ENCODE measurements at regions not wholly inside any gene's neighbourhood (a gene's known extent, or its start where the extent isn't known, plus 50 kb on each side); places are given as distances from the start of the nearest gene placed in this dataset.

DNA sequence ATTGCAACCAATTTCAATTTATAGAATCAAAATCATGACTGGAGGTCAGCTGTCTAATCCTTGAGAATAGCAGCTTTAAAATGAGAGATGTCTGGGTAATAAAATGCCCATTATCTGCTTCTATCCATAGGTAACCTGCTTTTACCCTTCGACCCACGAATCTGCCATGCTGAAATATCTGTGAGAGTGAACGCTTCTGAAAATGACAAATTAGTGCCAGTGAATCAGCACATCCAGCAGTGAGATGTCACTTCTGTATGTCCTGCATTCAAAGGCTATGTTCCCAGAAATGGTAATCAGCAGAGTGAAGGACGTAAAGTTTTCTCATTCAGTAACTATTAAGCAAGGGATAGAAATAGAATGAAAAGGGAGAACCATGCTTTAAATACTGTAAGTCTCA, 532.4 kb upstream of the ITGA1 start:
- Histone ChIP-seq H3K27ac (ENCODE audit: low read depth, low read length) (no peak overlapping the region), H3K79me2 (ENCODE audit: control insufficient read depth, low read length) (no peaks in the 10 kb centered on the region), H4K20me1 (ENCODE audit: control insufficient read depth, insufficient read depth, low read depth, low read length) (no peaks in the 10 kb centered on the region), H3K27me3 (ENCODE audit: control insufficient read depth, low read length) (no peaks in the 10 kb centered on the region), H3K9me3 (ENCODE audit: control insufficient read depth, insufficient read depth, low read length) (no peaks in the 10 kb centered on the region), H3F3A (ENCODE audit: control insufficient read depth, insufficient read depth) (no peaks in the 10 kb centered on the region), H3K36me3 (ENCODE audit: control insufficient read depth, low read length) (no peaks in the 10 kb centered on the region), H3K4me3 (ENCODE audit: low read length) (no peak overlapping the region), H3K9me2 (replicated peaks; ENCODE audit: control insufficient read depth, low read length) (no peaks in the 10 kb centered on the region), H3K4me2 (ENCODE audit: low read length) (no peak overlapping the region), H3K4me1 (ENCODE audit: control insufficient read depth, low read length) (no peaks in the 10 kb centered on the region)
- no peak for TF ChIP-seq CTCF (IDR thresholded peaks at IDR 0.05; ENCODE audit: low read depth, low read length, poor library complexity, severe bottlenecking)

DNA sequence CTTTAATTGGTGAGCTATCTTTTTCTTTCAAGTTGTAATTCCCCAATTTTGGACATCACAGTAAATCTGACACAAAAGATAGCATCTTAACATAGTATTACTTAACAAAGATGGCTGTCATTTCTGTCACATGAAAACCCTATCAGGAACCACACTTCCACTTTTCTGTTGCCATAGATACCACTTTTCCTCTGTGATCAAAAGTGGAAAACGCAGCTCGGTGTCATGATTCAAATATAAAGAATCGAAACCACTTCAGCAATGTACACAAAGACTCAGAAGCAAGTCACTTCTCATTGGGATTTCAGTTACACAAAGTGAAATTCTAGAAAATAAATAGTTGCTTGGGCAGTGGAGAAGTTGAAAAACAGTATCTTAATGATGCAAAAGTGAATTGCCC, 524.9 kb upstream of the ITGA1 start:
- H3K27me3 ChIP-seq (ENCODE audit: control insufficient read depth, low read length): no peaks in the 10 kb centered on the region
- H3K4me3 ChIP-seq (ENCODE audit: low read length): no peak overlapping the region
- no peaks in the 10 kb centered on the region for H3K4me1 ChIP-seq (ENCODE audit: control insufficient read depth, low read length)
- H3K9me2 ChIP-seq (replicated peaks; ENCODE audit: control insufficient read depth, low read length): no peaks in the 10 kb centered on the region
- H4K20me1 ChIP-seq (ENCODE audit: control insufficient read depth, insufficient read depth, low read depth, low read length): no peaks in the 10 kb centered on the region
- H3K9me3 ChIP-seq (ENCODE audit: control insufficient read depth, insufficient read depth, low read length): no peaks in the 10 kb centered on the region
- H3K36me3 ChIP-seq (ENCODE audit: control insufficient read depth, low read length): no peaks in the 10 kb centered on the region
- no peak overlapping the region for H3K27ac ChIP-seq (ENCODE audit: low read depth, low read length)
- no peak for TF ChIP-seq CTCF (IDR thresholded peaks at IDR 0.05; ENCODE audit: low read depth, low read length, poor library complexity, severe bottlenecking)
- no peak for TF ChIP-seq EZH2phosphoT487 (IDR thresholded peaks at IDR 0.05; ENCODE audit: borderline replicate concordance, low read length)
- H3K4me2 ChIP-seq (ENCODE audit: low read length): no peak overlapping the region
- no peaks in the 10 kb centered on the region for H3K79me2 ChIP-seq (ENCODE audit: control insufficient read depth, low read length)
- no peaks in the 10 kb centered on the region for H3F3A ChIP-seq (ENCODE audit: control insufficient read depth, insufficient read depth)

DNA sequence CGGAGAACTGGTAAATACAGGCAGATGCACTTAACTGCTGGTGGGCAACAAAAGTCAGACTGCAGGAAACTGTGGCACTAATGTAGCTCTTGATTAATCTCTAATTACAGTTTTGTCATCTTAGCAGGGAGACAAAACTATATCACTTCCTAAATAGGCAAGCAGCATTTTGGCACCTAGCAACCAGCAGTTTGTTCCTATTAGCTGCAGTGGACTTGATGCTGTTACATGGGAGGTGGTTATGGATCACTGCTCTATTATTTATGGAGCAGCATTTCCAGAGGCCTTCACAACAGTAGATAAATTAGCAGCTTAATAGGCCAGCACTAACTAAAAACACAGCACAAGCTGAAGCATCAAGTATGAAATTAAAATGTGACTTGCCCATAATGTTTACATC, 518.3 kb upstream of the ITGA1 start:
- Histone ChIP-seq H3K9me2 (replicated peaks; ENCODE audit: control insufficient read depth, low read length) (no peaks in the 10 kb centered on the region), H3K4me3 (ENCODE audit: low read length) (no peak overlapping the region), H3F3A (ENCODE audit: control insufficient read depth, insufficient read depth) (no peaks in the 10 kb centered on the region), H3K36me3 (ENCODE audit: control insufficient read depth, low read length) (no peaks in the 10 kb centered on the region), H3K27me3 (ENCODE audit: control insufficient read depth, low read length) (no peaks in the 10 kb centered on the region), H3K79me2 (ENCODE audit: control insufficient read depth, low read length) (no peaks in the 10 kb centered on the region), H3K27ac (ENCODE audit: low read depth, low read length) (no peak overlapping the region), H3K4me2 (ENCODE audit: low read length) (no peak overlapping the region), H3K4me1 (ENCODE audit: control insufficient read depth, low read length) (no peaks in the 10 kb centered on the region), H3K9me3 (ENCODE audit: control insufficient read depth, insufficient read depth, low read length) (no peaks in the 10 kb centered on the region), H4K20me1 (ENCODE audit: control insufficient read depth, insufficient read depth, low read depth, low read length) (no peaks in the 10 kb centered on the region)
- TF ChIP-seq CTCF (IDR thresholded peaks at IDR 0.05; ENCODE audit: low read depth, low read length, poor library complexity, severe bottlenecking) (no peak), EZH2phosphoT487 (IDR thresholded peaks at IDR 0.05; ENCODE audit: borderline replicate concordance, low read length) (no peak)

DNA sequence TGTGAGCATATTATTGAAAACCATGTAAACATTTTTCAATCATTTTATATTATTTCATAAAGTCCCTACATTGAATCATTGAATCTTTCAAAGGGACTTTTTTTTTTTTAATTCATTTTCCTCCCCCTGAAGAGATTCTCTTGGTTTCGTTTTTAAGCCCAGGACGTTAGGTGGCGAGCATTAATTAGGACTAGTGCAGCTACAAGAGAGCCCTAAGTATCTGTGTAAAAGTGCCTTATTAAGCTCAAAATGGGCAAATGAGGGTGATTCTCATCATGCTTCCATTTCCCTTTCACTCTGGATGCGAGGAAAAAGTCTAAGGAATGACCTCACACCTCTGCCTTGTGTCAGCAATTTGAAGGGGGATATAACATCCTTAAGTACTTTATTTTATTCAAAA, 517.9 kb upstream of the ITGA1 start:
- no peaks in the 10 kb centered on the region for H3K79me2 ChIP-seq (ENCODE audit: control insufficient read depth, low read length)
- H3K4me1 ChIP-seq (ENCODE audit: control insufficient read depth, low read length): no peaks in the 10 kb centered on the region
- H4K20me1 ChIP-seq (ENCODE audit: control insufficient read depth, insufficient read depth, low read depth, low read length): no peaks in the 10 kb centered on the region
- H3K27ac ChIP-seq (ENCODE audit: low read depth, low read length): no peak overlapping the region
- no peaks in the 10 kb centered on the region for H3K36me3 ChIP-seq (ENCODE audit: control insufficient read depth, low read length)
- H3F3A ChIP-seq (ENCODE audit: control insufficient read depth, insufficient read depth): no peaks in the 10 kb centered on the region
- H3K4me2 ChIP-seq (ENCODE audit: low read length): no peak overlapping the region
- H3K9me3 ChIP-seq (ENCODE audit: control insufficient read depth, insufficient read depth, low read length): no peaks in the 10 kb centered on the region
- TF ChIP-seq EZH2phosphoT487 (IDR thresholded peaks at IDR 0.05; ENCODE audit: borderline replicate concordance, low read length): no peak
- H3K27me3 ChIP-seq (ENCODE audit: control insufficient read depth, low read length): no peaks in the 10 kb centered on the region
- H3K9me2 ChIP-seq (replicated peaks; ENCODE audit: control insufficient read depth, low read length): no peaks in the 10 kb centered on the region
- no peak overlapping the region for H3K4me3 ChIP-seq (ENCODE audit: low read length)

Measured in DOHH2 (cell line).